H1 (cell line): ENCODE measurements at regions not wholly inside any gene's neighbourhood (a gene's known extent, or its start where the extent isn't known, plus 50 kb on each side); places are given as distances from the start of the nearest gene placed in this dataset.
A peak's percentile ranks its signal among the peaks of the same experiment; 100 is the strongest.

Source experiments
- CTCF ChIA-PET: fragments of 300-600 bp; sonication (Branson Sonifier 250); formaldehyde crosslinking; loops from one replicate; lab custom pipeline; 2021; ENCODE audit not compliant: partially characterized antibody; lab: Charles Lee
- POLR2A ChIA-PET: fragments of 300-600 bp; sonication (Branson Sonifier 250); formaldehyde crosslinking; loops from one replicate; lab custom pipeline; 2021; ENCODE audit warnings: inconsistent platforms; ENCODE audit not compliant: partially characterized antibody; lab: Charles Lee
- DNase-seq, 2 experiments: peaks; one replicate each; pipeline versions ENCODE4 v3.0.0 to v3.0.0-alpha.2; 2010 to 2022; ENCODE audit warnings: low spot score in 2 of 2, low read depth in 1 of 2, mixed read lengths in 1 of 2
- FAIRE-seq: peaks from 2 replicates; lab custom pipeline; 2011; peaks lifted over from hg19 to GRCh38; lab: Jason Lieb, UNC
- H2AFZ ChIP-seq: 2 replicates; pipeline ENCODE4 v1.8.1; 2012; ENCODE audit warnings: low read length, inconsistent platforms
- H2AK5ac ChIP-seq: 2 replicates; pipeline ENCODE4 v1.6.1; 2013; ENCODE audit warnings: low read depth, low read length
- H2BK120ac ChIP-seq: replicated peaks from 2 replicates; pipeline ENCODE3; 2013; ENCODE audit warnings: low read depth, low read length, inconsistent platforms
- H2BK12ac ChIP-seq: 2 replicates; pipeline ENCODE4 v1.6.1; 2013; ENCODE audit warnings: low read depth, low read length
- H2BK15ac ChIP-seq: 2 replicates; pipeline ENCODE4 v1.6.1; 2013; ENCODE audit warnings: low read length
- H2BK20ac ChIP-seq: 2 replicates; pipeline ENCODE4 v1.6.1; 2013; ENCODE audit warnings: low read length
- H2BK5ac ChIP-seq: 2 replicates; pipeline ENCODE4 v1.6.1; 2013; ENCODE audit warnings: low read depth, low read length
- H3K14ac ChIP-seq: 2 replicates; pipeline ENCODE4 v1.6.1; 2013; ENCODE audit warnings: inconsistent platforms; ENCODE audit not compliant: insufficient read length
- H3K18ac ChIP-seq: 2 replicates; pipeline ENCODE4 v1.6.1; 2013; ENCODE audit warnings: low read length; ENCODE audit errors: extremely low read depth
- H3K23ac ChIP-seq: 2 replicates; pipeline ENCODE4 v1.6.1; 2013; ENCODE audit warnings: inconsistent platforms; ENCODE audit not compliant: insufficient read length
- H3K23me2 ChIP-seq: 2 replicates; pipeline ENCODE4 v1.6.1; 2013; ENCODE audit warnings: low read depth, low read length
- H3K27ac ChIP-seq: 2 replicates; pipeline ENCODE4 v1.6.1; 2011; ENCODE audit warnings: low read depth, low read length, inconsistent platforms
- H3K27me3 ChIP-seq, 4 experiments: replicated peaks in 1 of 4; 1 replicate in 1 of 4; 2 replicates in 3 of 4; pipeline versions ENCODE4 v1.6.1 to v1.8.1; 2011 to 2013; ENCODE audit warnings: low read length in 3 of 4, mild to moderate bottlenecking in 3 of 4, inconsistent platforms in 2 of 4, mixed read lengths in 2 of 4, moderate library complexity in 1 of 4; ENCODE audit not compliant: control insufficient read depth in 3 of 4, insufficient read depth in 3 of 4; ENCODE audit errors: extremely low read depth in 1 of 4
- H3K36me3 ChIP-seq, 4 experiments: 2 replicates each; pipeline versions ENCODE4 v1.6.1 to v1.8.1; 2011 to 2013; ENCODE audit warnings: mild to moderate bottlenecking in 4 of 4, low read length in 3 of 4, moderate library complexity in 2 of 4, control low read depth in 1 of 4, inconsistent platforms in 1 of 4; ENCODE audit not compliant: insufficient read depth in 4 of 4, control insufficient read depth in 2 of 4
- H3K4ac ChIP-seq: replicated peaks from 2 replicates; pipeline ENCODE3; 2013; ENCODE audit warnings: low read length, low read depth, mixed read lengths, inconsistent platforms; ENCODE audit not compliant: insufficient read length
- H3K4me1 ChIP-seq, 4 experiments: replicated peaks in 1 of 4; 1 replicate in 1 of 4; 2 replicates in 3 of 4; pipeline versions ENCODE4 v1.6.1 to v1.8.1; 2011 to 2013; ENCODE audit warnings: low read length in 3 of 4, inconsistent platforms in 2 of 4, mixed read lengths in 1 of 4; ENCODE audit not compliant: insufficient read depth in 4 of 4, control insufficient read depth in 3 of 4
- H3K4me2 ChIP-seq, 2 experiments: 2 replicates each; pipeline versions ENCODE4 v1.6.1 to v1.8.1; 2011 to 2013; ENCODE audit warnings: low read depth in 2 of 2, low read length in 2 of 2, control low read depth in 1 of 2, inconsistent platforms in 1 of 2, mild to moderate bottlenecking in 1 of 2; ENCODE audit not compliant: insufficient read depth in 1 of 2
- H3K4me3 ChIP-seq, 4 experiments: fragments of 200-600, 300-600 bp in 1 of 4; sonication (generic), shearing (Covaris generic), sonication (Bioruptor Twin) in 1 of 4; 2 replicates each; pipeline versions ENCODE4 v1.5.1 to v1.8.1; 2011 to 2016; ENCODE audit warnings: low read length in 4 of 4, low read depth in 3 of 4, control low read depth in 2 of 4, inconsistent platforms in 2 of 4, mild to moderate bottlenecking in 2 of 4, mixed read lengths in 1 of 4, moderate library complexity in 1 of 4; ENCODE audit not compliant: insufficient read depth in 2 of 4; ENCODE audit errors: extremely low read depth in 1 of 4
- H3K56ac ChIP-seq: replicated peaks from 2 replicates; pipeline ENCODE3; 2013; ENCODE audit warnings: low read depth, mild to moderate bottlenecking, mixed read lengths, low read length, inconsistent platforms; ENCODE audit not compliant: insufficient read length
- H3K79me1 ChIP-seq: 2 replicates; pipeline ENCODE4 v1.6.1; 2013; ENCODE audit warnings: low read depth, low read length, control low read depth
- H3K79me2 ChIP-seq, 2 experiments: 2 replicates each; pipeline versions ENCODE4 v1.6.1 to v1.8.1; 2012 to 2013; ENCODE audit warnings: low read length in 2 of 2, mild to moderate bottlenecking in 2 of 2, inconsistent platforms in 1 of 2; ENCODE audit not compliant: insufficient read depth in 2 of 2, control insufficient read depth in 1 of 2
- H3K9ac ChIP-seq, 4 experiments: replicated peaks in 1 of 4; 1 replicate in 1 of 4; 2 replicates in 3 of 4; pipeline versions ENCODE4 v1.6.1 to v1.8.1; 2011 to 2013; ENCODE audit warnings: low read depth in 3 of 4, low read length in 3 of 4, control low read depth in 2 of 4, mild to moderate bottlenecking in 2 of 4, moderate library complexity in 2 of 4, inconsistent platforms in 1 of 4; ENCODE audit errors: extremely low read depth in 1 of 4
- H3K9me3 ChIP-seq, 2 experiments: 2 replicates each; pipeline versions ENCODE4 v1.6.1 to v1.8.1; 2012 to 2013; ENCODE audit warnings: mild to moderate bottlenecking in 2 of 2, moderate library complexity in 2 of 2, control low read depth in 1 of 2, inconsistent platforms in 1 of 2, low read depth in 1 of 2, low read length in 1 of 2, mixed read lengths in 1 of 2; ENCODE audit not compliant: insufficient read depth in 2 of 2
- H4K20me1 ChIP-seq, 2 experiments: replicated peaks in 1 of 2; 2 replicates each; pipeline versions ENCODE3 to v1.8.1; 2011 to 2013; ENCODE audit warnings: inconsistent platforms in 2 of 2, low read length in 2 of 2, mild to moderate bottlenecking in 1 of 2; ENCODE audit not compliant: insufficient read depth in 2 of 2, control insufficient read depth in 1 of 2
- H4K5ac ChIP-seq: 2 replicates; pipeline ENCODE4 v1.6.1; 2013; ENCODE audit warnings: low read length, low read depth, mixed read lengths, inconsistent platforms; ENCODE audit not compliant: insufficient read length
- H4K8ac ChIP-seq: 2 replicates; pipeline ENCODE4 v1.8.0; 2013; ENCODE audit warnings: mild to moderate bottlenecking, moderate library complexity, low read length, inconsistent platforms; ENCODE audit not compliant: insufficient read depth; ENCODE audit errors: extremely low read depth
- H4K91ac ChIP-seq: replicated peaks from 2 replicates; pipeline ENCODE3; 2013; ENCODE audit warnings: low read length, mixed read lengths, inconsistent platforms; ENCODE audit not compliant: insufficient read length
- GTF2F1 ChIP-seq: IDR thresholded peaks from 2 replicates; pipeline ENCODE4 v1.6.1; 2012; ENCODE audit warnings: low read depth, low read length, improper control_type of control experiment, borderline replicate concordance
- KDM1A ChIP-seq: fragments of 200-600, 300-600 bp; sonication (generic); IDR thresholded peaks from 2 replicates; pipeline ENCODE4 v1.7.1; 2016; ENCODE audit warnings: mild to moderate bottlenecking, low read length, borderline replicate concordance
- WGBS, 2 experiments: shearing (Covaris generic) in 1 of 2; methylation state at CpG; one replicate each; pipeline versions ENCODE4 v1.1.6 to v1.1.7; 2013 to 2015; ENCODE audit warnings: low lambda C conversion rate in 2 of 2, mixed read lengths in 2 of 2, inconsistent platforms in 1 of 2, low coverage in 1 of 2, missing lambda C conversion rate in 1 of 2; ENCODE audit not compliant: insufficient replicate concordance in 2 of 2, insufficient coverage in 1 of 2, insufficient read length in 1 of 2; ENCODE audit errors: extremely low coverage in 1 of 2, missing lambda C conversion rate in 1 of 2; 5-methylcytosine and 5-hydroxymethylcytosine counted together

GRCh38 chr7:12827920-12828319 lies 140.5 kb downstream of the ARL4A start:
- H2BK5ac ChIP-seq = no peak overlapping the region

More at GRCh38 chr7:12827920-12828319, 140.5 kb downstream of the ARL4A start:
- H3K79me2 ChIP-seq = no peaks in the 10 kb centered on the region
- no peak overlapping the region for H2BK12ac ChIP-seq
- FAIRE-seq (no peak), DNase-seq (no peak)
- H4K20me1 ChIP-seq = no peaks in the 10 kb centered on the region
- H2BK15ac ChIP-seq = no peak overlapping the region
- H3K56ac ChIP-seq = no peak overlapping the region
- POLR2A ChIA-PET = no interaction called here
- no peak overlapping the region for H4K8ac ChIP-seq
- H3K23me2 ChIP-seq = no peaks in the 10 kb centered on the region
- H3K79me1 ChIP-seq = no peaks in the 10 kb centered on the region
- H2AFZ ChIP-seq = no peak overlapping the region
- CTCF ChIA-PET = interaction anchor here (0.9 to 2.2 kb wide), 5 partner anchors 9 to 368 kb away, joined by 3 to 5 read pairs (median 3); no protein-coding TSS in a partner anchor
- H3K14ac ChIP-seq = no peak overlapping the region
- WGBS, 2 experiments = 95% methylated on average over 3 of the region's 3 CpGs; no CpG with 5 or more reads in 1 of the 2 experiments
- no peaks in the 10 kb centered on the region for H3K4me1 ChIP-seq
- no peak overlapping the region for H3K4me2 ChIP-seq
- no peak overlapping the region for H3K4ac ChIP-seq
- TF ChIP-seq KDM1A = 0 out of 2 replicates have a peak, but pooled peaks have one; percentile 30
- no peak for TF ChIP-seq GTF2F1
- H3K18ac ChIP-seq = no peak overlapping the region
- no peak overlapping the region for H4K5ac ChIP-seq
- no peak overlapping the region for H3K9ac ChIP-seq
- no peaks in the 10 kb centered on the region for H3K9me3 ChIP-seq
- no peak overlapping the region for H4K91ac ChIP-seq
- H3K23ac ChIP-seq = no peak overlapping the region
- H3K4me3 ChIP-seq = no peak overlapping the region
- H3K27ac ChIP-seq = no peak overlapping the region
- no peaks in the 10 kb centered on the region for H3K27me3 ChIP-seq
- no peaks in the 10 kb centered on the region for H3K36me3 ChIP-seq
- H2AK5ac ChIP-seq = no peak overlapping the region
- no peak overlapping the region for H2BK20ac ChIP-seq
- no peak overlapping the region for H2BK120ac ChIP-seq
